PC-9 (cell line): ENCODE measurements at regions not wholly inside any gene's neighbourhood (a gene's known extent, or its start where the extent isn't known, plus 50 kb on each side); places are given as distances from the start of the nearest gene placed in this dataset.

Experiments
- CTCF ChIP-seq: fragments of 200-600 bp; sonication (generic); conservative IDR thresholded peaks from 2 replicates; pipeline ENCODE4 v1.6.1; 2017; ENCODE audit warnings: mixed run types, antibody characterized with exemption, mild to moderate bottlenecking, moderate library complexity
- EZH2 ChIP-seq: fragments of 200-600 bp; sonication (generic); IDR thresholded peaks from 2 replicates; pipeline ENCODE4 v1.8.0; 2017; ENCODE audit warnings: antibody characterized with exemption, low read depth

- TF ChIP-seq CTCF (no peak), EZH2 (no peak)
These were observed 353.2 kb downstream of the HGF start for GRCh38 chr7:81416659-81417058.
